IMR-90 (cell line): ENCODE measurements at regions not wholly inside any gene's neighbourhood (a gene's known extent, or its start where the extent isn't known, plus 50 kb on each side); places are given as distances from the start of the nearest gene placed in this dataset.
"Not testable (repeated sequence)": the region's sequence is repeated elsewhere in the genome, so short reads cannot be mapped to it uniquely, and the experiment has no call there.

Experiments
- ATAC-seq: fragments of 200-7000 bp; cut with Tn5 transposase; 2 replicates; pipeline ENCODE4 v1.9.1; 2020; ENCODE audit warnings: low read depth, mild to moderate bottlenecking, moderate library complexity
- BruUV-seq: library from RNA; stranded (reverse); fragments of 400-500 nt; replicated peaks from 2 replicates; lab custom pipeline; 2021; lab: Mats Ljungman, UMichigan
- CTCF ChIA-PET: fragments of 300-600 bp; formaldehyde crosslinking; extraction: SDS; loops from one replicate; lab custom pipeline; 2021; ENCODE audit warnings: antibody characterized with exemption; lab: Yijun Ruan, JAX
- POLR2A ChIA-PET: fragments of 300-600 bp; sonication (Branson Sonifier 250); formaldehyde crosslinking; loops from one replicate; lab custom pipeline; 2022; ENCODE audit warnings: antibody characterized with exemption; ENCODE audit not compliant: unreplicated experiment; lab: Charles Lee
- DNase-seq: peaks from one replicate; pipeline ENCODE4 v3.0.0; 2013
- H2AFZ ChIP-seq: replicated peaks from 2 replicates; pipeline ENCODE3; 2013; ENCODE audit warnings: low read length, mild to moderate bottlenecking; ENCODE audit not compliant: poor library complexity
- H2AK5ac ChIP-seq: 2 replicates; pipeline ENCODE4 v1.6.1; 2013; ENCODE audit warnings: low read depth, low read length, inconsistent platforms
- H2AK9ac ChIP-seq: replicated peaks from 2 replicates; pipeline ENCODE3; 2013; ENCODE audit warnings: mild to moderate bottlenecking, low read depth, low read length, moderate library complexity; ENCODE audit not compliant: poor library complexity
- H2BK120ac ChIP-seq: 2 replicates; pipeline ENCODE4 v1.6.1; 2013; ENCODE audit warnings: low read depth, low read length, inconsistent platforms
- H2BK15ac ChIP-seq: 3 replicates; pipeline ENCODE4 v1.6.1; 2013; ENCODE audit warnings: low read depth, low read length, inconsistent platforms
- H2BK20ac ChIP-seq: 2 replicates; pipeline ENCODE4 v1.6.1; 2013; ENCODE audit warnings: low read depth, mild to moderate bottlenecking, inconsistent platforms, low read length, moderate library complexity
- H2BK5ac ChIP-seq: 2 replicates; pipeline ENCODE4 v1.6.1; 2013; ENCODE audit warnings: mild to moderate bottlenecking, low read depth, low read length, inconsistent platforms; ENCODE audit not compliant: poor library complexity, severe bottlenecking
- H3K14ac ChIP-seq: replicated peaks from 2 replicates; pipeline ENCODE4 v1.6.1; 2013; ENCODE audit warnings: low read depth, low read length, inconsistent platforms
- H3K18ac ChIP-seq: 2 replicates; pipeline ENCODE4 v1.6.1; 2013; ENCODE audit warnings: low read depth, low read length, control low read depth
- H3K23ac ChIP-seq: 2 replicates; pipeline ENCODE4 v1.6.1; 2013; ENCODE audit warnings: low read depth, low read length, inconsistent platforms
- H3K27ac ChIP-seq: 2 replicates; pipeline ENCODE4 v1.5.1; 2013; ENCODE audit warnings: mild to moderate bottlenecking, control low read depth, low read length; ENCODE audit not compliant: insufficient read depth
- H3K27me3 ChIP-seq: 2 replicates; pipeline ENCODE4 v1.6.1; 2013; ENCODE audit warnings: low read length; ENCODE audit not compliant: control insufficient read depth, insufficient read depth
- H3K36me3 ChIP-seq: 2 replicates; pipeline ENCODE4 v1.6.1; 2013; ENCODE audit warnings: low read length, mixed read lengths; ENCODE audit not compliant: control insufficient read depth, insufficient read depth
- H3K4ac ChIP-seq: 2 replicates; pipeline ENCODE4 v1.6.1; 2013; ENCODE audit warnings: low read depth, low read length, inconsistent platforms
- H3K4me1 ChIP-seq: 2 replicates; pipeline ENCODE4 v1.6.1; 2013; ENCODE audit warnings: low read length, mixed read lengths; ENCODE audit not compliant: control insufficient read depth, insufficient read depth
- H3K4me2 ChIP-seq: 2 replicates; pipeline ENCODE4 v1.6.1; 2013; ENCODE audit warnings: low read depth, mild to moderate bottlenecking, control low read depth, low read length, moderate library complexity
- H3K4me3 ChIP-seq: 2 replicates; pipeline ENCODE4 v1.5.1; 2013; ENCODE audit warnings: low read depth, mild to moderate bottlenecking, control low read depth, low read length, moderate library complexity; ENCODE audit not compliant: insufficient read depth
- H3K56ac ChIP-seq: 2 replicates; pipeline ENCODE4 v1.6.1; 2013; ENCODE audit warnings: low read length, inconsistent platforms; ENCODE audit not compliant: insufficient read depth; ENCODE audit errors: extremely low read depth
- H3K79me1 ChIP-seq, 2 experiments: 2 replicates each; pipeline ENCODE4 v1.6.1; 2013; ENCODE audit warnings: low read length in 2 of 2, inconsistent platforms in 1 of 2, low read depth in 1 of 2
- H3K9ac ChIP-seq: 2 replicates; pipeline ENCODE4 v1.6.1; 2013; ENCODE audit warnings: low read depth, low read length, control low read depth
- H3K9me1 ChIP-seq: 2 replicates; pipeline ENCODE4 v1.6.1; 2013; ENCODE audit warnings: low read length, inconsistent platforms; ENCODE audit not compliant: insufficient read depth
- H3K9me3 ChIP-seq: 2 replicates; pipeline ENCODE4 v1.6.1; 2013; ENCODE audit warnings: low read length; ENCODE audit not compliant: control insufficient read depth, insufficient read depth
- H4K20me1 ChIP-seq: 2 replicates; pipeline ENCODE4 v1.6.1; 2013; ENCODE audit warnings: low read length, inconsistent platforms; ENCODE audit not compliant: insufficient read depth
- H4K5ac ChIP-seq: 2 replicates; pipeline ENCODE4 v1.6.1; 2013; ENCODE audit warnings: mild to moderate bottlenecking, low read depth, low read length, control low read depth
- H4K8ac ChIP-seq, 2 experiments: 2 replicates each; pipeline ENCODE4 v1.6.1; 2013; ENCODE audit warnings: low read depth in 2 of 2, low read length in 2 of 2, control low read depth in 1 of 2, inconsistent platforms in 1 of 2
- H4K91ac ChIP-seq: 2 replicates; pipeline ENCODE4 v1.6.1; 2013; ENCODE audit warnings: low read depth, low read length, inconsistent platforms; ENCODE audit not compliant: insufficient read depth
- FOS ChIP-seq: fragments of 150-350 bp; IDR thresholded peaks from 2 replicates; pipeline ENCODE4 v1.6.1; 2016; ENCODE audit warnings: low read depth, low read length
- WGBS, 2 experiments: methylation state at CpG; one replicate each; pipeline versions ENCODE4 v1.1.5 to v1.1.7; 2013; ENCODE audit warnings: missing lambda C conversion rate in 2 of 2; ENCODE audit not compliant: insufficient read length in 1 of 2; ENCODE audit errors: extremely low coverage in 2 of 2; 5-methylcytosine and 5-hydroxymethylcytosine counted together
- dilution Hi-C: fragments of 300-500 bp; cut with HindIII; formaldehyde crosslinking; loops from one replicate; pipeline ENCODE4 v1.14.3; 2018; ENCODE audit warnings: low sequenced_read_pairs; ENCODE audit not compliant: unreplicated experiment
- in situ Hi-C: fragments of 300-500 bp; cut with MboI; formaldehyde crosslinking; loops from 3 replicates; pipeline ENCODE4 v1.14.3; 2019; ENCODE audit warnings: low sequenced_read_pairs, inconsistent platforms, mixed read lengths
- intact Hi-C: fragments of 100-400 bp; cut with micrococcal nuclease; formaldehyde crosslinking; loops from 2 replicates; pipeline ENCODE4 v1.10.0; 2022

- Histone ChIP-seq H3K4me1 (no peaks in the 10 kb centered on the region), H3K14ac (no peak overlapping the region), H3K9ac (no peak overlapping the region), H2AFZ (no peak overlapping the region), H3K23ac (no peak overlapping the region), H2AK9ac (no peak overlapping the region), H2BK5ac (no peak overlapping the region), H4K5ac (no peak overlapping the region), H3K9me1 (no peaks in the 10 kb centered on the region), H2BK15ac (no peak overlapping the region), H3K4me3 (no peak overlapping the region), H4K8ac (no peak overlapping the region), H3K4me2 (no peak overlapping the region), H3K27me3 (no peaks in the 10 kb centered on the region), H2AK5ac (no peak overlapping the region), H3K9me3 (peaks cover 3% of the 10 kb centered on the region; the same call in 1 of the 2 replicates), H3K27ac (no peak overlapping the region), H3K56ac (no peak overlapping the region), H2BK20ac (no peak overlapping the region), H3K36me3 (no peaks in the 10 kb centered on the region), H2BK120ac (no peak overlapping the region), H3K4ac (no peak overlapping the region), H3K18ac (no peak overlapping the region), H4K20me1 (no peaks in the 10 kb centered on the region), H4K91ac (no peak overlapping the region), H3K79me1 (no peaks in the 10 kb centered on the region)
- no CpG with 5 or more reads among the region's 2 CpGs for WGBS, 2 experiments
- dilution Hi-C loops (no loop called here), in situ Hi-C loops (no loop called here), intact Hi-C loops (no loop called here)
- ChIA-PET CTCF (interaction anchor here (0.6 kb wide), 1 partner anchor 44 kb away, joined by 4 read pairs; no protein-coding TSS in a partner anchor), POLR2A (no interaction called here)
- no TSS peak for BruUV-seq
- no peak for ATAC-seq
- TF ChIP-seq FOS, result no peak
- DNase-seq, result no peak
Observed at GRCh38 chr18:30674596-30674995, 367.9 kb downstream of the DSC3 start.

- H2BK20ac ChIP-seq, H4K20me1 ChIP-seq, H3K56ac ChIP-seq, H3K18ac ChIP-seq, H3K4me1 ChIP-seq, DNase-seq, H3K9me1 ChIP-seq, H3K27ac ChIP-seq, H3K4me3 ChIP-seq, POLR2A ChIA-PET, H3K23ac ChIP-seq, H2AFZ ChIP-seq, H2AK5ac ChIP-seq, ATAC-seq, H3K79me1 ChIP-seq, H4K8ac ChIP-seq, H2BK15ac ChIP-seq, in situ Hi-C loops, CTCF ChIA-PET, H3K9me3 ChIP-seq, H4K91ac ChIP-seq, H3K4me2 ChIP-seq, H2BK5ac ChIP-seq, dilution Hi-C loops, H3K9ac ChIP-seq, intact Hi-C loops, H2AK9ac ChIP-seq, H3K4ac ChIP-seq, H3K14ac ChIP-seq, H3K27me3 ChIP-seq, H4K5ac ChIP-seq, H2BK120ac ChIP-seq, H3K36me3 ChIP-seq, BruUV-seq: not testable (repeated sequence)
- no CpG with 5 or more reads among the region's 1 CpG for WGBS, 2 experiments
Observed at GRCh38 chr18:30672439-30672838, 370.1 kb downstream of the DSC3 start.
